ENCODE measurements at regions not wholly inside any gene's neighbourhood (a gene's known extent, or its start where the extent isn't known, plus 50 kb on each side); places are given as distances from the start of the nearest gene placed in this dataset.
A peak's percentile ranks its signal among the peaks of the same experiment; 100 is the strongest.

GRCh38 chr2:7961550-7961949 is 720.3 kb upstream of the ID2 start:
- peaks cover 2% of the 10 kb centered on the region for H3K4me1 Mint-ChIP-seq (ENCODE audit: low read depth)
- no peak for DNase-seq
- no peaks in the 10 kb centered on the region for H3K27me3 Mint-ChIP-seq
- no peaks in the 10 kb centered on the region for H3K9me3 Mint-ChIP-seq
- no peaks in the 10 kb centered on the region for H3K36me3 Mint-ChIP-seq (ENCODE audit: low read depth)
- no peak overlapping the region for H3K4me3 Mint-ChIP-seq
- H3K27ac Mint-ChIP-seq, result no peak overlapping the region

GRCh38 chr2:7962161-7962560 is 719.7 kb upstream of the ID2 start:
- no peak overlapping the region for H3K27ac Mint-ChIP-seq
- H3K27me3 Mint-ChIP-seq, result no peaks in the 10 kb centered on the region
- peaks cover 2% of the 10 kb centered on the region for H3K4me1 Mint-ChIP-seq (ENCODE audit: low read depth)
- DNase-seq, result no peak
- no peak overlapping the region for H3K4me3 Mint-ChIP-seq
- no peaks in the 10 kb centered on the region for H3K9me3 Mint-ChIP-seq
- no peaks in the 10 kb centered on the region for H3K36me3 Mint-ChIP-seq (ENCODE audit: low read depth)

- no peak overlapping the region for H3K27ac Mint-ChIP-seq
Measured at GRCh38 chr2:7963787-7964186, 718.1 kb upstream of the ID2 start.

GRCh38 chr2:7966032-7966431 is 715.8 kb upstream of the ID2 start:
- H3K9me3 Mint-ChIP-seq, result no peaks in the 10 kb centered on the region
- DNase-seq, result no peak
- H3K27ac Mint-ChIP-seq, result no peak overlapping the region
- no peaks in the 10 kb centered on the region for H3K36me3 Mint-ChIP-seq (ENCODE audit: low read depth)
- H3K4me3 Mint-ChIP-seq, result no peak overlapping the region
- no peaks in the 10 kb centered on the region for H3K27me3 Mint-ChIP-seq
- peaks cover 2% of the 10 kb centered on the region for H3K4me1 Mint-ChIP-seq (ENCODE audit: low read depth)

More at GRCh38 chr2:7963787-7964186, 718.1 kb upstream of the ID2 start:
- no peak overlapping the region for H3K4me3 Mint-ChIP-seq
- no peak for DNase-seq
- H3K27me3 Mint-ChIP-seq, result no peaks in the 10 kb centered on the region
- H3K4me1 Mint-ChIP-seq (ENCODE audit: low read depth), result peaks cover 2% of the 10 kb centered on the region
- H3K36me3 Mint-ChIP-seq (ENCODE audit: low read depth), result no peaks in the 10 kb centered on the region
- H3K9me3 Mint-ChIP-seq, result no peaks in the 10 kb centered on the region

GRCh38 chr2:7967707-7968405 is 714.0 kb upstream of the ID2 start:
- no peaks in the 10 kb centered on the region for H3K36me3 Mint-ChIP-seq (ENCODE audit: low read depth)
- H3K27ac Mint-ChIP-seq, result no peak overlapping the region
- H3K4me3 Mint-ChIP-seq, result no peak overlapping the region
- no peaks in the 10 kb centered on the region for H3K4me1 Mint-ChIP-seq (ENCODE audit: low read depth)
- H3K27me3 Mint-ChIP-seq, result no peaks in the 10 kb centered on the region
- DNase-seq, result no peak
- no peaks in the 10 kb centered on the region for H3K9me3 Mint-ChIP-seq

GRCh38 chr2:7969756-7970515 is 711.9 kb upstream of the ID2 start:
- H3K9me3 Mint-ChIP-seq, result no peaks in the 10 kb centered on the region
- no peak for DNase-seq
- H3K36me3 Mint-ChIP-seq (ENCODE audit: low read depth), result no peaks in the 10 kb centered on the region
- H3K27ac Mint-ChIP-seq, result no peak overlapping the region
- no peak overlapping the region for H3K4me3 Mint-ChIP-seq
- H3K27me3 Mint-ChIP-seq, result no peaks in the 10 kb centered on the region
- no peaks in the 10 kb centered on the region for H3K4me1 Mint-ChIP-seq (ENCODE audit: low read depth)

GRCh38 chr2:7971248-7971647 is 710.6 kb upstream of the ID2 start:
- H3K27ac Mint-ChIP-seq, result no peak overlapping the region
- no peaks in the 10 kb centered on the region for H3K4me1 Mint-ChIP-seq (ENCODE audit: low read depth)
- no peaks in the 10 kb centered on the region for H3K27me3 Mint-ChIP-seq
- no peaks in the 10 kb centered on the region for H3K36me3 Mint-ChIP-seq (ENCODE audit: low read depth)
- H3K4me3 Mint-ChIP-seq, result no peak overlapping the region
- DNase-seq, result no peak
- no peaks in the 10 kb centered on the region for H3K9me3 Mint-ChIP-seq

- H3K9me3 Mint-ChIP-seq, result no peaks in the 10 kb centered on the region
- no peak for DNase-seq
- H3K4me3 Mint-ChIP-seq, result no peak overlapping the region
- H3K27me3 Mint-ChIP-seq, result no peaks in the 10 kb centered on the region
- no peaks in the 10 kb centered on the region for H3K4me1 Mint-ChIP-seq (ENCODE audit: low read depth)
- no peak overlapping the region for H3K27ac Mint-ChIP-seq
- no peaks in the 10 kb centered on the region for H3K36me3 Mint-ChIP-seq (ENCODE audit: low read depth)
Measured at GRCh38 chr2:7971841-7972240, 710.0 kb upstream of the ID2 start.

- Mint-ChIP-seq H3K4me1 (ENCODE audit: low read depth) (peaks cover 2% of the 10 kb centered on the region), H3K36me3 (ENCODE audit: low read depth) (no peaks in the 10 kb centered on the region), H3K9me3 (no peaks in the 10 kb centered on the region), H3K4me3 (no peak overlapping the region), H3K27ac (no peak overlapping the region), H3K27me3 (no peaks in the 10 kb centered on the region)
- DNase-seq, result no peak
Measured at GRCh38 chr2:7972670-7973069, 709.2 kb upstream of the ID2 start.

GRCh38 chr2:7973801-7974480 is 707.9 kb upstream of the ID2 start:
- DNase-seq, result no peak
- Mint-ChIP-seq H3K4me3 (no peak overlapping the region), H3K27ac (no peak overlapping the region), H3K36me3 (ENCODE audit: low read depth) (no peaks in the 10 kb centered on the region), H3K9me3 (no peaks in the 10 kb centered on the region), H3K4me1 (ENCODE audit: low read depth) (peaks cover 13% of the 10 kb centered on the region), H3K27me3 (no peaks in the 10 kb centered on the region)

- no peaks in the 10 kb centered on the region for H3K9me3 Mint-ChIP-seq
- no peak overlapping the region for H3K27ac Mint-ChIP-seq
- H3K27me3 Mint-ChIP-seq, result no peaks in the 10 kb centered on the region
- peaks cover 13% of the 10 kb centered on the region for H3K4me1 Mint-ChIP-seq (ENCODE audit: low read depth)
- no peak overlapping the region for H3K4me3 Mint-ChIP-seq
- H3K36me3 Mint-ChIP-seq (ENCODE audit: low read depth), result no peaks in the 10 kb centered on the region
- no peak for DNase-seq
Measured at GRCh38 chr2:7974936-7975335, 706.9 kb upstream of the ID2 start.

- no peak overlapping the region for H3K27ac Mint-ChIP-seq
- no peaks in the 10 kb centered on the region for H3K36me3 Mint-ChIP-seq (ENCODE audit: low read depth)
- DNase-seq, result no peak
- peaks cover 13% of the 10 kb centered on the region for H3K4me1 Mint-ChIP-seq (ENCODE audit: low read depth)
- no peaks in the 10 kb centered on the region for H3K27me3 Mint-ChIP-seq
- no peak overlapping the region for H3K4me3 Mint-ChIP-seq
- H3K9me3 Mint-ChIP-seq, result no peaks in the 10 kb centered on the region
Measured at GRCh38 chr2:7976206-7976605, 705.6 kb upstream of the ID2 start.

- H3K27me3 Mint-ChIP-seq, result no peaks in the 10 kb centered on the region
- H3K9me3 Mint-ChIP-seq, result peaks cover 5% of the 10 kb centered on the region
- no peak overlapping the region for H3K4me3 Mint-ChIP-seq
- no peak for DNase-seq
- H3K36me3 Mint-ChIP-seq (ENCODE audit: low read depth), result peaks cover 2% of the 10 kb centered on the region
- peaks cover 17% of the 10 kb centered on the region for H3K4me1 Mint-ChIP-seq (ENCODE audit: low read depth)
- H3K27ac Mint-ChIP-seq, result no peak overlapping the region
Measured at GRCh38 chr2:7977981-7978380, 703.9 kb upstream of the ID2 start.

- Mint-ChIP-seq H3K27ac (no peak overlapping the region), H3K4me1 (ENCODE audit: low read depth) (peaks cover 44% of the 10 kb centered on the region), H3K36me3 (ENCODE audit: low read depth) (peaks cover 2% of the 10 kb centered on the region), H3K9me3 (peaks cover 10% of the 10 kb centered on the region), H3K4me3 (no peak overlapping the region), H3K27me3 (no peaks in the 10 kb centered on the region)
- DNase-seq, result no peak
Measured at GRCh38 chr2:7982054-7982453, 699.8 kb upstream of the ID2 start.

GRCh38 chr2:7983451-7983850 is 698.4 kb upstream of the ID2 start:
- Mint-ChIP-seq H3K4me1 (ENCODE audit: low read depth) (peaks cover 35% of the 10 kb centered on the region), H3K27me3 (no peaks in the 10 kb centered on the region), H3K36me3 (ENCODE audit: low read depth) (peaks cover 2% of the 10 kb centered on the region), H3K4me3 (no peak overlapping the region), H3K27ac (peak overlapping the region; percentile 33), H3K9me3 (peaks cover 10% of the 10 kb centered on the region)
- no peak for DNase-seq

All from activated T-cell treated with anti-CD3 and anti-CD28 coated beads, Interleukin-2, amount 50 U/mL, for 24 hours (primary cell).